ENCODE measurements at regions not wholly inside any gene's neighbourhood (a gene's known extent, or its start where the extent isn't known, plus 50 kb on each side); places are given as distances from the start of the nearest gene placed in this dataset.

DNA sequence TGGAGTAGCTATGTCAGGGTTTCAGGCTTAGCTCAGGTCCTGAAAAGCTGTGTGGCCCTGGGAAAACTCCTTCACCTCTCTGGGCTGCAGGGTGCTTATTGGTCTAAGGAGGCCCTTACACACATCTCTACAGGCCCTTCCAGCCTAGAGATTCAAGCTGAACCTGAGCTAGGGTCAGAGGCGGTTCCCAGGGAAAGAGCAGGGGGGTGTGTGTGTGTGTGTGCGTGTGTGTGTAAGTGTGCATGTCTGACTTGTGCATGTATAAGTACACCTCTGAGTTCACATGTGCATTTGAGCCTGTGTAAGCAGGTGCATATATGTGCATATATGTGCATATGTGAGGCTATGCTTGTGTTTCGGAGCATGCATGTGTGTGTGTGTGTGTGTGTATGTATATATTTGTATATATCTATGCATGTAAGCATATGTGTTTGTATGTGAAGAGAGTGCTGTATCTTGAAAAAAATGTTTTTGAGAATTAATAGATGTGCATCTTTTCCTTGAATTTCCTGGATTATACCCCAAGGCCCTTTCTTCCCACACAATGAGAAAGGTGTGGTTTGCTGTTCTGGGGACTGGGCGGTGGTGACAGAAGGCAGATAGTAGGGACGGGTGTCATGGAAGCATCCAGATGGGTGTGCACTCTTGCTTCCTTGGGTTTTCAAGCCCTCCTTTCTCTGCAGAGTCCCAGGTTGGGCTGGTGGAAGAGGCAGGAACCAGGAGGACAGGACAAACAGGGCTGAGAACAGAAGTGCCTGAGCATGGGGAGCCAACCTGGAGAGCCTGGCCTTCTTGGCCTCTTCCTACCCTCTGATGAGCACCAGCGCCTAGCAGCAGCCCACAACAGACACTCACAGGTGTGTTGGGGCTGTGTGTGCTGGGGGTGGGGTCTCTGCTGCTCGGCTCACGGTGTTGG lies 150.3 kb upstream of the TSHZ3 start:
- TF ChIP-seq TCF12 (IDR thresholded peaks at IDR 0.05; ENCODE audit: low read depth) (no peak), EGR1 (IDR thresholded peaks at IDR 0.05) (no peak), EP300 (IDR thresholded peaks at IDR 0.05; ENCODE audit: borderline replicate concordance) (no peak)
- TF ChIP-seq, protein P1, sequence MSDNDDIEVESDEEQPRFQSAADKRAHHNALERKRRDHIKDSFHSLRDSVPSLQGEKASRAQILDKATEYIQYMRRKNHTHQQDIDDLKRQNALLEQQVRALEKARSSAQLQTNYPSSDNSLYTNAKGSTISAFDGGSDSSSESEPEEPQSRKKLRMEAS (IDR thresholded peaks at IDR 0.05) = no peak
- TF ChIP-seq, protein P2, sequence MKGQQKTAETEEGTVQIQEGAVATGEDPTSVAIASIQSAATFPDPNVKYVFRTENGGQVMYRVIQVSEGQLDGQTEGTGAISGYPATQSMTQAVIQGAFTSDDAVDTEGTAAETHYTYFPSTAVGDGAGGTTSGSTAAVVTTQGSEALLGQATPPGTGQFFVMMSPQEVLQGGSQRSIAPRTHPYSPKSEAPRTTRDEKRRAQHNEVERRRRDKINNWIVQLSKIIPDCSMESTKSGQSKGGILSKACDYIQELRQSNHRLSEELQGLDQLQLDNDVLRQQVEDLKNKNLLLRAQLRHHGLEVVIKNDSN (IDR thresholded peaks at IDR 0.05) = no peak
- TF ChIP-seq, protein P3, sequence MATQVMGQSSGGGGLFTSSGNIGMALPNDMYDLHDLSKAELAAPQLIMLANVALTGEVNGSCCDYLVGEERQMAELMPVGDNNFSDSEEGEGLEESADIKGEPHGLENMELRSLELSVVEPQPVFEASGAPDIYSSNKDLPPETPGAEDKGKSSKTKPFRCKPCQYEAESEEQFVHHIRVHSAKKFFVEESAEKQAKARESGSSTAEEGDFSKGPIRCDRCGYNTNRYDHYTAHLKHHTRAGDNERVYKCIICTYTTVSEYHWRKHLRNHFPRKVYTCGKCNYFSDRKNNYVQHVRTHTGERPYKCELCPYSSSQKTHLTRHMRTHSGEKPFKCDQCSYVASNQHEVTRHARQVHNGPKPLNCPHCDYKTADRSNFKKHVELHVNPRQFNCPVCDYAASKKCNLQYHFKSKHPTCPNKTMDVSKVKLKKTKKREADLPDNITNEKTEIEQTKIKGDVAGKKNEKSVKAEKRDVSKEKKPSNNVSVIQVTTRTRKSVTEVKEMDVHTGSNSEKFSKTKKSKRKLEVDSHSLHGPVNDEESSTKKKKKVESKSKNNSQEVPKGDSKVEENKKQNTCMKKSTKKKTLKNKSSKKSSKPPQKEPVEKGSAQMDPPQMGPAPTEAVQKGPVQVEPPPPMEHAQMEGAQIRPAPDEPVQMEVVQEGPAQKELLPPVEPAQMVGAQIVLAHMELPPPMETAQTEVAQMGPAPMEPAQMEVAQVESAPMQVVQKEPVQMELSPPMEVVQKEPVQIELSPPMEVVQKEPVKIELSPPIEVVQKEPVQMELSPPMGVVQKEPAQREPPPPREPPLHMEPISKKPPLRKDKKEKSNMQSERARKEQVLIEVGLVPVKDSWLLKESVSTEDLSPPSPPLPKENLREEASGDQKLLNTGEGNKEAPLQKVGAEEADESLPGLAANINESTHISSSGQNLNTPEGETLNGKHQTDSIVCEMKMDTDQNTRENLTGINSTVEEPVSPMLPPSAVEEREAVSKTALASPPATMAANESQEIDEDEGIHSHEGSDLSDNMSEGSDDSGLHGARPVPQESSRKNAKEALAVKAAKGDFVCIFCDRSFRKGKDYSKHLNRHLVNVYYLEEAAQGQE (IDR thresholded peaks at IDR 0.05; ENCODE audit: low read depth) = no peak

DNA sequence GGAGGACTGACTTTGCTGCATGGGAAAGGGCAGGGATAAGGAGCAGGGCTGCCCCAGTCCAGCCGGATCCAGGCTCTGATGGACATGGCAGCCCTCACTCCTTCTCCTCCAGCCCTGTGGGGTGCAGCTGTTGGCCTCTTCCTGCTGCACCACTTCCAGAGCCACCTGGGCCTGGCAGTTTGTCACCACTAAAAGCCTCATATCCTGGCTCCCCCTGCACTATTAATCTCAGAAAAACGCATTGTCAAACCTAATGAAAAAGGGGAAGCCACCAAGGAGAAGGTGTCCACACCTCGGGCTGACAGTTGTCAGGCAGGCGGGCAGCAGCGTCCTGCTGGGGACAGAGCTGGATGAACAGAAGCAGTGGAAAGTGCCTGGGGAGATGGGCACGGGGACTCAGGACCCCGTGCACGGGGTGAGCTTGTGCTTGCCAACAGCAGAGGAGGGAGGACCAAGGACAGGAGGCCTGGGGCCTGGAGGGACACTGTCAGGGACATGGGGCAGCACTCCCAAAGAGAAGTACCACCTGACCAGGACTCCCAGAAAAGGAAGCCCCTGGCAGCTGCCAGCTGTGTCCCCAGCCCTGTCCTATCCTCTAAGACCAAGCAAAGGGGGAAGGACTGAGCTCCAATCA lies 151.1 kb upstream of the TSHZ3 start:
- no peak for TF ChIP-seq EGR1 (IDR thresholded peaks at IDR 0.05)
- TF ChIP-seq TCF12 (IDR thresholded peaks at IDR 0.05; ENCODE audit: low read depth) = no peak
- TF ChIP-seq CEBPB (IDR thresholded peaks at IDR 0.05) = no peak
- no peak for TF ChIP-seq ZBTB7A (IDR thresholded peaks at IDR 0.05; ENCODE audit: low read depth)
- no peak for TF ChIP-seq YY1 (IDR thresholded peaks at IDR 0.05; ENCODE audit: low read depth)

DNA sequence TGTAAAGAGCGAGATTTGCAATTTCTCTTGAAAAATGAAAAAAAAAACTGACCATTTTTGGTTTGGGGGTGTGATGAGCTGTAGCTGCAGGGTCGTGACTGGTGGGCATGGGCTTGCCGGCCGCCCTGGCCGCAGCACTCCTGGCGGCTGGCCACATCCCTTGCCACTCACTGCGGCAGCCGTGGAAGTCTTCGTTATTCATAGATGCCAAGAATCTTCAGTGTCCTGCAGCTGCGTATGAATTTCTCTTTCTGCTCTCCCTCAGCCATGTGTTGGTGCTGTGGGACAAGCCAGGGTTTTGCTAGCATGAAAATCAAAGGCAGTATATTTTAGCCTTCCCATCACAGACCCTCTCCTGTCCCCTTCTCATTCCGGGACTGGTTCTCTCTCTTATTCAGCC lies 151.7 kb upstream of the TSHZ3 start:
- TF ChIP-seq, protein P3 (IDR thresholded peaks at IDR 0.05; ENCODE audit: low read depth) = no peak
- no peak for TF ChIP-seq TAF1 (IDR thresholded peaks at IDR 0.05; ENCODE audit: low read depth)

DNA sequence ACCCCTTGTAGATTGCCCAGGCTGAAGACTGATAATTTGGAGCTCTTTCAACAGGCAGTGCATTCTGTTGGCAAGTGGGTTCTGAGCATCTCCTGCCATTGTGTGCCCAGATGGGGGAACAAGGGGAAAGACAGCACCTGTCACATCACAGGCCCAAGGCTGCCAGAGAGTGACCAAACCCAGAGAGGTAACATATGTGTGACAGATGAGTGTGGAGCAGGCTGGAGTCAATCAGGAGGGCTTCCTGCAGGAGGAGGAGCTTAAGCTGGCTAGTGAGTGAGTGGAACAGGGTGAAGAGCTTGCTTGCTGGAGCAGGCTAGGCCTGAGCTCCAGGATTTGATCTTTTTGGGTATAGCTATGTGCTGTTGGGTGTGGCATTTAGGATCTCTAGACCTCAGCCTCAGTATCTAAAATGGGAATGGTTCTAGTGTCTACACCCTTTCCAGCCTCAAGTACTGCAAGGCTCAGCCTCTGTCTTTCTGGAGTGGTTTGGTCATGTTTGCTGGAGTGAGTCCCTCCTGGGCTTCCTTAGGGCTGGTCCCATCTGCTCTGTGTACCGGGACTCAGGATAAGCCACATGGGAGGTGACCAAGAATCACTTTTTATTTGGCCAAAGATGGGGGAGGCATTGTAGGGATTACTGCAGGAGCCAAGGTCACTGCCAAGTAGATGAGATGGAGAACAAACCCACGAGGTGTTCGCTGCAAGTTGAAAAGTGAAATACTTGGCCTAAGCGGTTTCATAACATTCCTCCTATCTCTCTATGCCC lies 152.4 kb upstream of the TSHZ3 start:
- TF ChIP-seq EGR1 (IDR thresholded peaks at IDR 0.05) = no peak
- no peak for TF ChIP-seq TAF1 (IDR thresholded peaks at IDR 0.05; ENCODE audit: low read depth)
- no peak for TF ChIP-seq YY1 (IDR thresholded peaks at IDR 0.05; ENCODE audit: low read depth)
- TF ChIP-seq CREB1 (IDR thresholded peaks at IDR 0.05; ENCODE audit: low read depth) = no peak
- TF ChIP-seq TCF12 (IDR thresholded peaks at IDR 0.05; ENCODE audit: low read depth) = no peak
- TF ChIP-seq, protein P3 (IDR thresholded peaks at IDR 0.05; ENCODE audit: low read depth) = no peak
- TF ChIP-seq ZBTB7A (IDR thresholded peaks at IDR 0.05; ENCODE audit: low read depth) = no peak
- TF ChIP-seq FOXM1 (IDR thresholded peaks at IDR 0.05; ENCODE audit: borderline replicate concordance, low read depth) = no peak
- TF ChIP-seq CEBPB (IDR thresholded peaks at IDR 0.05) = no peak
- no peak for TF ChIP-seq TEAD4 (IDR thresholded peaks at IDR 0.05)
- TF ChIP-seq, protein P2 (IDR thresholded peaks at IDR 0.05) = no peak
- no peak for TF ChIP-seq NFIC (IDR thresholded peaks at IDR 0.05)
- TF ChIP-seq, protein P1 (IDR thresholded peaks at IDR 0.05) = no peak
- no peak for TF ChIP-seq RAD21 (IDR thresholded peaks at IDR 0.05; ENCODE audit: low read depth)
- TF ChIP-seq EP300 (IDR thresholded peaks at IDR 0.05; ENCODE audit: borderline replicate concordance) = no peak

Data from Ishikawa (cell line).